GM21367 (cell line): ENCODE measurements at regions not wholly inside any gene's neighbourhood (a gene's known extent, or its start where the extent isn't known, plus 50 kb on each side); places are given as distances from the start of the nearest gene placed in this dataset.
"Not testable (repeated sequence)": the region's sequence is repeated elsewhere in the genome, so short reads cannot be mapped to it uniquely, and the experiment has no call there.

Experiments used
- ATAC-seq: cut with Tn5 transposase; IDR thresholded peaks from one replicate; pipeline ENCODE4 v1.9.1; 2021; ENCODE audit not compliant: unreplicated experiment

- ATAC-seq, result no peak
These were observed 1284.2 kb downstream of the ADGRL3 start for GRCh38 chr4:62484357-62484756.

- ATAC-seq, result no peak
These were observed 1282.2 kb downstream of the ADGRL3 start for GRCh38 chr4:62482355-62482754.

DNA sequence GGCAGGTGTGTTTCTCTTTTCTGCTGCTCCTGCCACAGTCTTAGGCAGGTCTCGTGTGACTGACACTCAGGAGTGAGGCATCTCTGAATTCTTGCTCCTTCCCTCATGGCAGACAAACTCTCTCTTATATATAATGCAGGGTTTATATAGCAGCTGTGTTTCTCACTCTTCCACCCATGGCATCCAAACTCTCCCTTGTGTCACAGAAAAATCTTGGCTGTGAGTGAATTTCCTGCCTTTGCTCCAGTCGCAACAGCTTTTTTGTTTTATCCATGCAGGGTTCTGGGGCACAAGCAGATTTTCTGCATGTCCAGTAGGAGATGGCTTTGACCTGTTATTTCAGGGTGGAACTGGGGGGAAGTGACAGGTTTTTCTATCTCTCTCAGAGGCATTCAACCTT lies 1275.5 kb downstream of the ADGRL3 start:
- no peak for ATAC-seq

DNA sequence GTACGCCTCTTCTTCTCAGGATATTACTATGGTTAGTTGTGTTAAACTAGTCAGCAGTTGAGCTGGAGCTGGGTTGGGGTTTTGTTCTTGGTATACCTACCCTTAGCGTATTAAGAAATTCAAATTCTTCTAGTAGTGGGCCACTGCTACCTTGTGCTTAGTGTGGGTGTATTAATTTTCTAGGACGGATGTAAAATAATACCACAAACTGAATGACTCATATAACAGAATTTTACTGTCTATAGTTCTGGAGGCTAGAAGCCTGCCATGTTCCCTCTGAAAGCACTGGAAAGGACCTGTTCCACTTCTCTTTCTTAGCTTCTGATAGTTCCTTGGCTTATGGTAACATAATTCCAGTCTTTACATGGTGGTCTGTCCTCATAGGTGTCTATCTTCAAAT lies 1274.7 kb downstream of the ADGRL3 start:
- no peak for ATAC-seq

GRCh38 chr4:62471021-62471420 lies 1270.9 kb downstream of the ADGRL3 start:
- no peak for ATAC-seq

DNA sequence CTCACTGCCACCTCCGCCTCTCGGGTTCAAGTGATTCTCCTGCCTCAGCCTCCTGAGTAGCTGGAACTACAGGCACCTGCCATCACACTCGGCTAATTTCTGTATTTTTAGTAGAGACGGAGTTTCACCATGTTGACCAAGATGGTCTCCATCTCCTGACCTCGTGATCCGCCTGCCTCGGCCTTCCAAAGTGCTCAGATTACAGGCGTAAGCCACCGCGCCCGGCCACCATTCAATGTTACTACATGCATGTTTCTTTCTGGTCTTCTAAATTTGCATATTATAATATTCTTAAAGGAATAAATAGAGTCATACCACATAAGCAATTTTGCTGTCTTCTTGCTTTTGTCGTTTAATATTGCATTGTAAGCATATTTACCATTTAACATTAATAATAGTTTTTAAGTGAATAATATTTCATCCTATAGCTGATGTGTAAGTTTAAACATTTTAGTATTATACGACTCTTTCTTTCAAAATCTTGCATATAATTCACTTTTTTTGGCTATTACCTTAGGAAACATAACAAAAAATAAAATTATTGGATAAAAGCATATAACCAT lies 1270.4 kb downstream of the ADGRL3 start:
- no peak for ATAC-seq

DNA sequence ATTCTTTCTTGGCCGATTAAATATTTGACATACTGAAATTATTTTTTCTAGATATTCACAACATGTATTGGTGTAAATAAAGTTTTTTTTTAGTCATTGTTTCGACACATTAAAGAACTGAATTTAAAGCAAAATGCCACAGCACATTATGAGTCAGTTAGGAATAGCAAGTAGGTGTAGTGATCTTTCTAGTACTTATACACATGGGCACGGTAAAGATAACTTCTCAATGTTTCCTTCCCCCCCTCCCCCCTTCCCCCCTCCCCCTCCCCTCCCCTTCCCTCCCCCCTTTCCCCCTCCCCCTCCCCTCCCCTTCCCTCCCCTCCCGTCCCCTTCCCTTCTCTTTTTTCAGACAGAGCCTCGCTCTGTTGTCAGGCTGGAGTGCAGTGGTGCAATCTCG lies 1269.9 kb downstream of the ADGRL3 start:
- no peak for ATAC-seq

DNA sequence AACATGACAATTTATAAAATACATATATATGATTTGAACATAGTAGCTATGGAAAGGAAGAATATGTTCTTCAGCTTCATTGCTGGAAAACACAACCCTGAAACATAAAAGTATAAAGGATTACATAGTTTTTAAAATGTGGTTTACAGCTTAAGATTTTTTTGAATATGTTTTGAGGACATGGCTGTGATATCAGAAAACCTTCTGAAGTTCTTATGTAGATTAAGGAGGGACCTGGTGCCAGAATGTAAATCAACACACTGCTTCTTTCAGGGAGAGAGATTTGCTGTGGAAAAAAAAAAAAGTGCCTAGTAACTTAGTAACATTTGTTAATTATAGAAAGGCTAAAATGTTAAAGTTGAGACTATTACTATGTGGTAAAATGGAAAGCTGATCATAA lies 1261.8 kb downstream of the ADGRL3 start:
- no peak for ATAC-seq

GRCh38 chr4:62460329-62460728 lies 1260.2 kb downstream of the ADGRL3 start:
- ATAC-seq, result no peak

- no peak for ATAC-seq
These were observed 1257.2 kb downstream of the ADGRL3 start for GRCh38 chr4:62457356-62457755.

DNA sequence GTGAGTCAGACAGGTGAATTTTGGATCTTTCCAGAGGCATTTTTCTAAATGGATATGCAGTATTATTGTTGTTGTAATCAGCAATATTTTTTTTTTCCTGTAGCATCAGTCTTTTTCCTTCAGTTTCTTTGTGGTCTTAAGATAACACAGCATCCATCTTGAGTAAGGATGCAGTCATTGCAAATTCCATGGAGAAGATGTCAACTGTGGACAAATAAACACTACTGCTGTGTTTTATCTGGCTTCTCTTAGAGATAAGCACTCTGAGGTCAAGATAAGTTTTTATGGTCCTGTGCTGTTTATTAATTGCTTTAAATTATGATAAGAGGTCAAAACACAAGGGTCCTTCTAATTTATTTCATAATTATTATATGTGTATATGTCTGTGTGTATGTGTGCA lies 1255.7 kb downstream of the ADGRL3 start:
- ATAC-seq, result no peak

GRCh38 chr4:62454535-62454934 lies 1254.4 kb downstream of the ADGRL3 start:
- no peak for ATAC-seq

DNA sequence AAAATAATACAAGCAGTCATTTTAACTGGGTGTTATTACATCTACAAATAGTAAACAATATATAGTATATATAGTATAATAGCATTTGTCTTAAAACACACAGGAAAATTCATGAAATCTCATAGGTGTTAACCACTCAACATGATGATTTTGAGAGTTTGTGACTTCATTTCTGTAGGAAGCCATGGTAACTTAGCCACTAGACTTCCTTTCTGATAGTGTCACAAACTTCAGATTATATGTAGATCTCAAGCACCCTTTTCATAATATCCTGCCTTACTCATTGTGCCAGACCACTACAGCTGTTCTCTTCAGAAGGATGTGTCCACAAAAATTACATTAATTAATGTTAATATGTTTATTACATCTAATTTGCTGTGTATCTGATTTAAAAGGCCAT lies 1250.6 kb downstream of the ADGRL3 start:
- no peak for ATAC-seq

GRCh38 chr4:62449538-62449937 lies 1249.4 kb downstream of the ADGRL3 start:
- no peak for ATAC-seq

DNA sequence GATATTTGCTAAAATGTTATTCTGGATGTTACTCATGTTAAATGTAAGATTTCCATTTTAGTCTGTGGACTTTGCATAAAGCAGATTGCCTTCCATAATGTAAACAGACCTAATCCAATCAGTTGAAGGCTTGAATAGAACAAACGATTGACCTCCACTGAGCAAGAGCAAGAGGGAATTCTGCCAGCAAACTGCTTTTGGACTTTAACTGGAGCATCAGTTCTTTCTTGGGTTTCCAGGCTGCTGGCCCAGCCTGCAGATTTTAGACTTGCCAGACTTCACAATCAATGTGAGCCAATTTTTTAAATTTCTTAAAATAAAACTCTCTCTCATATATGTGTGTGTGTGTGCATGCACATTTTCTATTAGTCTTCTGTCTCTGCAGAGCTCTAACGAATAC lies 1248.8 kb downstream of the ADGRL3 start:
- no peak for ATAC-seq

DNA sequence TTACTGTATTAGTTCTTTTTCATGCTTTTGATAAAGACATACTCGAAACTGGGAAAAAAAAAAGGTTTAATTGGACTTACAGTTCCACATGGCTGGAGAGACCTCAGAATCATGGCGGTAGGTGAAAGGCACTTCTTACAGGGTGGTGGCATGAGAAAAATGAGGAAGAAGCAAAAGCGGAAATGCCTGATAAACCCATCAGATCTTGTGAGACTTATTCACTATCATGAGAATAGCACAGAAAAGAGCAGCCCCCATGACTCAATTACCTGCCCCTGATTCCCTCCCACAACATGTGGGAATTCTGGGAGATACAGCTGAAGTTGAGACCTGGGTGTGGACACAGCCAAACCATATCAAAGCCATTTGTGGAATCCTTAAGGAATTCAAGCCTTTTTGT lies 1238.9 kb downstream of the ADGRL3 start:
- no peak for ATAC-seq

GRCh38 chr4:62434921-62435320 lies 1234.8 kb downstream of the ADGRL3 start:
- no peak for ATAC-seq

DNA sequence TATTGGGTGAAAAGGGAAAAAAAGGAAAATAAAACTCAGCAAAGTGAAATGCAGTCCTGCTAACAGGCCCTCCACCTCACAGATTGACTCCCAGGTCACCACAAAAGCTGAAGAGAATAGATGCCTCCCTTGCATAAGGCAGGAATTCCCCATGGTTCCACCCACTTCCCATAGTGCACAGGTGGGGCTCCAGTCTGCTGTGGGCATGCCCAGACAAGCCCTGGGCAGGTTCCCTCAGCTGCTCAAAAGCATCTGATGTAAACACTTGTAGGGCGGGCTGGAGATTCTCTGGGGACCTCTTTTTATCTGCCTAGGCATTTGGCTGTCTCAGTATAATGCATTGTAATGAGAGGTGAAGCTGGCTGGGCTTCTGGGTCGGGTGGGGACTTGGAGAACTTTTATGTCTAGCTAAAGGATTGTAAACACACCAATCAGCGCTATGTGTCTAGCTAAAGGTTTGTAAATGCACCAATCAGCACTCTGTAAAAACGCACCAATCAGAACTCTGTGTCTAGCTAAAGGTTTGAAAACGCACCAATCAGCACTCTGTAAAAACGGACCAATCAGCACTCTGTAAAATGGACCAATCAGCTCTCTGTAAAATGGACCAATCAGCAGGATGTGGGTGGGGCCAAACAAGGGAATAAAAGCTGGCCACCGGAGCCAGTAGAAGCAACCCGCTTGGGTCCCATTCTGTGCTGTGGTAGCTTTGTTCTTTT lies 1231.5 kb downstream of the ADGRL3 start:
- not testable (repeated sequence) for ATAC-seq

- ATAC-seq, result no peak
These were observed 1229.2 kb downstream of the ADGRL3 start for GRCh38 chr4:62429297-62429696.

DNA sequence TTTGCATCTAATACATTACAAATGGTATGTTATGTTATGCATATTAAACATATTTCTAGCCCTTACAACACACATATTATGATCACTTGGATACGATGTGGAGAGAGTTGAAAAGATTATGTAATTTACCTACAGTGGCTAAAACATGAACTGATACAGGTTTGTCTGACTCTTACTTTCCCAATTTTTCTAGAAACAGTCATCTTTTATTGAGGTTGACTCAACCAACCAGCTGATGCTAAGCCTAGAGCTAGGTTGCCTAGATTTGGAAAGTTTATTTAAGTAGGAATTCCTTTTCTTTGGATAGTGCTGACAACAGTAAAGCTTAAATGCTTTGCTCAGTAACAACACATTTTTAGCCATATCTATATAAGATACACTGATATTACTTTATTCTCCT lies 1215.1 kb downstream of the ADGRL3 start:
- ATAC-seq, result no peak

- ATAC-seq, result no peak
These were observed 1214.4 kb downstream of the ADGRL3 start for GRCh38 chr4:62414563-62414962.

DNA sequence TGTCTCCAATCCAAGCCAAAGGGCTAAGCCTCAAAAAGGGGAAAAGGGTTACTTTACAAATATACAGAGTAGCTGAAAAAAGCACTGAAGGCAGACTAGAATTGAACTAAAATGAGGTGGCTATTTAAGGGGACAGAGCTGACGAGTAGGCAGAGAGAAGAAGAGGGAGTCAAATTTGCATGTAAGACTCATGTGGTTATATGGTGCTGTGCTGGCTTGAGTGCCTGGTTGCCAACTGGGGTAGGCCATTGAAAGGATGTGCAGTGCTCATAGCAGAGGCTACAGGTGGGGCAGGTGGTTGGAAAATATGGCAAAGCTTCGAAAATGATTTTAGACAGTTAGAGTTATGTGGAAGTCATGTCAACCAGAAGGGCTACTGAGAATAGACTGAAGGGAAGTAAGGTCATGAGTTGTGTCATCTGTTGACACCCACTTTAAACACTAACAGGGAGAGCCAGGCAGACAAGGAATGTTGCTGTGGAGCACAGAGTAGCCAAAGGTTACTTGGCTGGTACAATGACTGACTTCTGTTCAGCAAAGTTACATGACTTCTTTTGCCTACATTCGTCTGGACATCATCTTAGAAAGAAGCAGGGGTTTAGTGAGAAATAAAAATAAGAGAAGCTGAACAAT lies 1210.4 kb downstream of the ADGRL3 start:
- no peak for ATAC-seq

GRCh38 chr4:62408454-62408853 lies 1208.3 kb downstream of the ADGRL3 start:
- ATAC-seq, result no peak
